ENCODE measurements at regions not wholly inside any gene's neighbourhood (a gene's known extent, or its start where the extent isn't known, plus 50 kb on each side); places are given as distances from the start of the nearest gene placed in this dataset.
"Not testable (repeated sequence)": the region's sequence is repeated elsewhere in the genome, so short reads cannot be mapped to it uniquely, and the experiment has no call there.

DNA sequence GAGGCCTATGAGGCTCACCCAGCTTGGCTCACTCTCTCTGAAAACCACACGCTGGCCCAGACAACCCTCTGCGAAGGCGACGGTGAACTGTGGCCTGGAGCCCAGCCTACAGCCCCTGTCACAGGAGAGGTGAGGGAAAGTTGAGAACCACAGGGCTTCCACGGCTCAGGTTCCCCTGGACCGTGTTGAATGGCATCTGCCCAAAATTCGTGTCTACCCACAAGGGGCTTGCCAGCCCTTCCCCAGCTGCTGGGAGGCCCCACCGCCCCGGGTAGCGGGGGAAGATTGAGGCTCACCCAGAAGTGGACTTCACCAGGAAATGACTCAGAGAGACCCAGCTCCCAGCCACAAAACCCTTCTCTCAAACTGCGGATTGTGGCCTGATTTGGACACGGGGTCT is 197.1 kb downstream of the CTTN start:
- no peak for DNase-seq

DNA sequence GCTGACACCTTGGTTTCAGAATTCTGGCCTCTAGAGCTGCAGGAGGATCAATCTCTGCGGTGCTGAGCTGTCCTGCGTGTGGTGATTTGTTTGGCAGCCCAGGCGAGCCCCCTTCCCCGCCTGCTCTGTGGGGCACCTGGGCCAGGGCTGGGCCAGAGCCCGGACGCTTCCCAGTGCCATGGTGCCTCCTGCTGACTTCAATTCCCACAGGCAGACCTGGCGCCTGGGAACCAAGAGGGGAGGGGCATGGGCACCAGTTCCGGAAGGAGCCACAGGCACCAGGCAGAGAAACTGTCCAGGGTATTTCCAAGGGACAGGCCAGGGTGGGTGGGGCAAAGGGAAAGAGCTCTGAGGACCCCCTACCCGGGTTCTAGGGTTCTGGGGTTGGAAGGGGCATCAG is 197.8 kb downstream of the CTTN start:
- no peak for DNase-seq

DNA sequence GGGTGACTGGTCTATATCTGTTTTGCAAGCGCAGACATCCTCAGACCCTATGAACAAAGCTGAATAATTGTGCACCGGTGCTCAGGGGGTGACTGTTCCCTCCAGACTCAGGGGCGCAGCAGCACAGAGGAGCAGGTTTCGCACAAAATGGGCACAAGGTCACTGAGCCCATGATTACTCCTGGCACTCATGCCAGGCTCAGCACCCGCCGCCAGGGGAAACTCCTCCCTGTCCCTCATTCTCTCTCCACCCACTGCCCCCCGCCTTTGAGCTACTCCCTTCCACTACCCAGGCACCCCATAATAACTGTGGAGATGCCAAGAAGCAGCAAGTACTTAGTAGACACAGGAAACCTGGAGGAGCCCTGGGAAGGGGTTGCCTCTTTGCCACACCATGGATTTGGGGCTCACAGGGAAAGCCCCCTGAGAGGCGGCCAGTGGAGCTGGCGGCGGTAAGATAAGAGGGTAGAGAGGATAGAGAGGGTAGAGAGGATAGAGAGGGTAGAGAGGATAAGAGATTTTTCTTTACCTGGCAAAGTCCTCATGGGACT is 198.8 kb downstream of the CTTN start:
- no peak for DNase-seq

DNA sequence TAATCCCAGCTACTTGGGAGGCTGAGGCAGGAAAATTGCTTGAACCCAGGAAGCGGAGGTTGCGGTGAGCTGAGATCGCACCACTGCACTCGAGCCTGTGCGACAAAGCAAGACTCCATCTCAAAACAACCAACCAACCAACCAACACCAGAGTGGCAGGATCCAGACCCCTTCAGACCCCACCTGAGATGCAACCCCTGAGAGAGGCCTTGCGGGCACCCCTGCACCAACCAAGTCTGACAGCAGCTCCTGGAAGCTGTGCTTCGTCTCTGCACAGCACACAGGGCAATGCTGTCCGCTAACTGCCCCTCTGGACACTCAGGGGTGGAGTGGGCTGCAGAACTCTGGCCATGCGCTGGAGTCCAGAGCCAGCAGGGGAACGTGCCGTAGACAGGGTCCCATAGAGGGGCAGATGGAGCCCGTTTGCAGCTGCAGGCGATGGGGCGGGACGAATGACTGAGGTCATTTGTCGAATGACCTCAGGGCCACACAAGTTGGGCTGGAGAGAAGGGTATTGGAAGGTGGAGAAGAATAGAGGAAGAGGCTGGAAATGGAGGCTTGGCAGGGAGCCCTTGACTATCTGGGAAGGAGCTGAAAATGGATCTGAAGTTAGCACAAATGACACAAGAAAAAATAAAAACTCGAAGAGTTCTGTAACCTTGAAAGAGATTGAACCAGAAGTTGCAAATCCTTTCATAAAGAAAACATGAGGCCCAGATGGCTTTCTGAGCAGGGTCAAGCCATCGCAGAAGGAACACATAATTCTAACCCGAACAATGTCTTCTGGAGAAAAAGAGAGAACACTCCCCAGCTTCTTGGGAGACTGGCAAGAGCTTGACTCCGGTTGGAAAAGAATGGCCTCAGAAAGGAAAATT is 199.7 kb downstream of the CTTN start:
- no peak for DNase-seq

DNA sequence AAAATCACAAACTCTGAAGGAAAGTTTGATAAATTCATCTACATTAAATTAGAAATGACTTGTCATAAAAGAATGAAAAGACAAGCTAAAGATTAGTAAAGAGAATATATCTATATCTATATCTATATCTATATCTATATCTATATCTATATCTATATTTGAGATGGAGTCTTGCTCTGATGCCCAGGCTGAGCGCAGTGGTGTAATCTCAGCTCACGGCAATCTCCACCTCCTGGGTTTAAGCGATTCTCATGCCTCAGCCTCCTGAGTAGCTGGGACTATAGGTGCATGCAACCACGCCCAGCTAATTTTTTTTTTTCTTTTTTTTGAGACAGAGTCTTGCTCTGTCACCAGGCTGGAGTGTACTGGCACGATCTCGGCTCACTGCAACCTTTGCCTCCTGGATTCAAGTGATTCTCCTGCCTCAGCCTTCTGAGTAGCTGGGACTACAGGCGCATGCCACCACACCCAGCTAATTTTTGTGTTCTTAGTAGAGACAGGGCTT is 202.6 kb downstream of the CTTN start:
- DNase-seq: not testable (repeated sequence)

DNA sequence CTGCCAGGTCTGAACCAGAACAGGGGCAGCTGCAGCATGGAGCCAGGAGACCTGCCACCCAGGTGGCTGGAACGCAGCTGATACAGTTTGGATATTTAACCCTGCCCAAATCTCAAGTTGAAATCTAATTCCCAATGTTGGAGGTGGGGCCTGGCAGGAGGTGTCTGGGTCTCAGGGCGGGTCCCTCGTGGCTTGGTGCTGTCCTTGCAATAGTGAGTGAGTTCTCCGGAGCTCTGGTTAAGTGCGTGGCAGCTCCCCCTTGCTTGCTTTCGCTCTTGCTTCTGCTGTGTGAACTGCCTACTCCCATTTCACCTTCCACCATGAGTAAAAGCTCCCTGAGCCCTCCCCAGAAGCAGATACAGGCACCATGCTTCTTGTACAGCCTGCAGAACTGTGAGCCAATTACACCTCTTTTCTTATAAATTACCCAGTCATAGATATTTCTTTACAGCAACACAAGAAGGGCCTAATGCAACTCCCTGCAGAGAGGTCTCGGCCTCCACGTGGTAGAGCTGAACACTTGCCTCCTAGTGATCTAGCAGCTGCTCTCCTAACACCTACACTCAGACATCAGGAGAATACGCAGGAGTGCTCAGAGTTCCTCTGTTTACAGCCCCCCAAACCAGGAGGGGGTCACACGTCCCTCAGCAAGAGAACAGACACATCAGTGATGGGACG is 203.7 kb downstream of the CTTN start:
- DNase-seq: no peak

DNA sequence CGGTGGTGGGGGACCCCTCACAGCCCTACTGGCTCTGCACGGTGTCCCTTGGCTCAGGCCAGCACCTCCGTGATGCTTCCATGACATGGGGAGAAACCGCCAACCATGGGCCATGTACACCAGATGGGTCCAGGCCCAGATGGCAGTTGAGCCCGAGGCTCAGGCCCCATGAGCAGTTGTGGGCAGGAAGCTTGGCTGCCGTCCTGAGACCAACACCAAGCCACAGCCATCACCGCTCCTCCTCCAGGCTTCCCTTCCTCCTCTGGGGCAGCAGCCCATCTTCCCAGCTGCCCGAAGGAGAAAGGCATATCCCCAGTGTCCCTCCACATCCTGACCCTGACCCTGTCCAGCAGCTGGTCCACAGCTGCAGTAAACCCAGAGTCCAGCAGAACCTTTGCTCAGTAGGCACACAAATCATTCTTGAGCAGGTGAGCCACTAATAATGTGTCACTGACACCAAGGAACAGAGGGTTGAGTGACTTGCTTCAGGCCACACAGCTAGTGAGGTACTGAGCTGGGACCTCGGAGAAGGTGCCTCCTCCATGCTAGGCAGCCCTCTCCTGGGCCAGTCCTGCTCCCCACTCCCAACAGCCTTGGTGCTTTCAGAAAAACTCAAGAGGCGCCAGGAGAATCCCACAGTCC is 204.9 kb downstream of the CTTN start:
- DNase-seq: no peak

GRCh38 chr11:70603756-70604211 is 205.5 kb downstream of the CTTN start:
- no peak for DNase-seq

DNA sequence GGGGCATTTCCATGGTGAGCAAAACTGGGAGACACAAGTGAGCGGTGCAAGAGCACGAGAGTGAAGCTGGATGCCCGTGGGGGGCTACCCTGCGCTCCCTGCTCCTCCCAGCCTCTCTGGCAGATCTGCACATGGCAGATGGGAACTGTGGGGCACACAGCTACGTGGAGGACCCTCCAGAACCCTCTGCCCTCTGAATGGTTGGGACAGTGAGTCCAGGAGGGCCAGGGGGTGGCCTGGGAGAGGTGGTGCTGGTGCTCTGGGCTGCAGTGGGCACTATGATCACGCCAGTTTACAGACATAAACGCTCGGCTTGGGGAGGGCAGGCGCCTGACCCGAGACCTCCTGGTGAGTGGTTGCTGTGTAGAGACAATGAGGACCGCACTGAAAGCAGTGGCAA is 205.9 kb downstream of the CTTN start:
- DNase-seq: no peak

DNA sequence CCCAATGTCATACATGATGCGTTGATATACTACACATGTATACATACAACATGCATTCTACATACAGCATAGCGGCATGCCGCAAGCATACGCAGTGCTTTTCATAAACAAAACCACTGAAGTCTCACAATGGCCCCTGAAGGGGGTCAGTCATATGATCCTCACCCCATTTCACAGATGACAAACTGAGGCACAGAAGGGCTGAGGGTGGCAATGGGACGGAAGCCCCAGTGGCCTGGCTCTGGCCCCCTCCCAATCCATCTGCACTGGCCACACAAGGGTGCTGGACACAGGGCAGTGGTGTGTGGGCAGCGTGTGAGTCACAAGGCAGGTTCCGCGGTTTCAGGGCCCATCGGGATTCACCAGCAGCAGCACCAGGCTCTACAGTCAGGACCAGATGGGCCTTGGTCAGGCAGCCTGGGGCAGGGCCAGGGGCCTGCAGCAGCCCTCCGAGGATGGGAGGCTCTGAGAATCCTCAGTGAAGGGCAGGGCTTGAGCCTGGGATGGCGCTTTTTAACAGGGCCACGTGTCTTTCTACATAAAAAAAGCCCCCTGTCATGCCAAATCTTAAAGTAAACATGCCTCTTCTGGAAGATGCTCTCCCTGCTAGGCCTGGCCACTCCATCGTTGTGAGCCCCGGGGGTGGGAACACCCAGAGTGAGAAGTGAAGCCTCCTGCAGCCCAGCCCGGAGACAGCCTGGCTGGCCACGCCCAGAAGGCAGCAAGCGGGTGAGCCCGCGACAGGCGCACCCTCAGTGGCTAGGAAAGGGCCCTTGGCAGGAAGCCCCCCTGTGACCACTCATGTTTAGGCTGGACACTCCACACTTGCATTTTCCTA is 206.5 kb downstream of the CTTN start:
- DNase-seq: no peak

DNA sequence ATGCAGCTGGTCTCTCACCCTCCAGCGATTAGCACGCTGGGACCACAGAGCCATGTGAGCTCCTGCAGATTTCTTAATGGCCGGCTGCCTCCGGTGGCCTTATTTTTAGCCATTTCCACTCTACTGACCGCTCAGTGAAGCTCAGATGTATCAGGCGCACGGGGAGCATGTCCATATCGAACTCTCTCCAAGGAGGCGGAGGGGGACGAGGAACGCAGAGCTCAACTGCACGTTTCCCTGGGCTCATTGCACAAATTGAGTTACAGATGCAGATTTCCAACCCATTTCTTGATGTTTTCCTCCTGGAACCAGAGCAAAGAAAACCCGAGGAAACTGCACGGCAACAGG is 207.1 kb downstream of the CTTN start:
- DNase-seq: no peak

DNA sequence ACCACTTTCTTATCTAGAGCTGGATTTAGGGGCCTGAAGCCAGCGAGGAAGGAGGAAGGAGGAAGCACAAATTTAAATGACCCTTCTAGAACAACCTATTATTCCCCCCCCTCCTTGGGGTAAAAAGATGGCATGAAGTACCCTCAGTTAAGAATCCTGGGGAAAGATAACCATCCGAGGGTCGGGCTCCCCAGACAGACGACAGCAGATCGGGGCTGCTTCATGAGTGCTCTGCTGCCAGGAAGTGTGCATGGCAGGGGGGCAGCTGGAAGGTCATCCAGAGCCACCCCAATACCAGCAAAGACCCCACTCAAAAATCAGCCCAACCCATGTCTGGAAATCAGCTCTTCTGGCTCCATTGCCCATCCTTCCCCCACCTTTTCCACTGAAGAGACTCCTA is 207.5 kb downstream of the CTTN start:
- DNase-seq: no peak

DNA sequence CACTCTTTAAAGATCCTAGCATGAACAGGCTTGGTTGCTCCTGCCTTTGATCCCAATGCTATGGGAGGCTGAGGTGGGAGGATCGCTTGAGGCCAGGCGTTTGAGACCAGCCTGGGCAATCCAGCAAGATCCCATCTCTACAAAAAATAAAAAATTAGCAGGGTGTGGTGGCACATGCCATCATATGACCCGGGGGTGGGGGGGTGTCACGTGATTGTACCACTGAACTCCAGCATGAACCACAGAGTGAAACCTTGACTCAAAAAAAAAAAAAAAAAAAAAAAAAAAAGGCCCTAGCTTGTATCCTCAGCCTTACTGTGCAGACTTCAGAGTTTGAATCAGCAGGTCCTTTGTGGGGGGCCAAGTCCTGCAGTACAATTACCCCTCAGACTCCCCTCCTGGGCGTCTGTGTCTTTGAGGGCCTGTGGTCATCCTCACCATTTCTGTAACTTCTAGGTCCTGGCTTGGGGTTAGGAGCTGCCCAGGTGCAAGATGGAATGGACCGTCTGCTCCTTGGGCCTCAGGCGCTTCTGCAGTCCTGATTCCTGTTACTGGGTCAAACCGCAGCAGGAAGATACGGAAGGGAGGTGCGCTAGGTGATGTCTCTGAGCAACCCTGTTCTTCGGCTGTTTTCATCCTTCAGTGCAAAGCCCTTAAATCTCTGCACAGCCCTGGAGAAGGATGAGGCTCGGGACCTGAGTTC is 208.1 kb downstream of the CTTN start:
- DNase-seq: no peak

DNA sequence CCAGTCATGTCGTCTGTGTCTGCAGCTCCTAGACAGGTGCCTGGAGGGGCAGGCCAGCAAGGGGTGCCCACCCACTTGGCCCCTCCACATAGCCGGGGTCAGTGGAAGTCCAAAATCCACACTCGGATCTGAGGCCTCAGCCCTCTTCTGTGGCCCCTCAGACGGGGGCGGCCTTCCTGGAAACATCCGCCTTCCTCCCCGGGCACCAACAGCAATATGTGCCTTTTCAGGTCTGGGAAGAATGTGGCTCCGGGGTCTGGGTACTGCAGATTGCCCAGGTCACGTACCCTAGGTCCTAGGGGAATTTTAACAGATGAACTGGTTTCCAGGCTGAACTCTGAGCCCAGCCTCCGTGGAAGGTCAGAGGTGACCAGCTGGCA is 208.6 kb downstream of the CTTN start:
- DNase-seq: no peak

- DNase-seq: no peak
Measured at GRCh38 chr11:70607561-70607960, 209.2 kb downstream of the CTTN start.

DNA sequence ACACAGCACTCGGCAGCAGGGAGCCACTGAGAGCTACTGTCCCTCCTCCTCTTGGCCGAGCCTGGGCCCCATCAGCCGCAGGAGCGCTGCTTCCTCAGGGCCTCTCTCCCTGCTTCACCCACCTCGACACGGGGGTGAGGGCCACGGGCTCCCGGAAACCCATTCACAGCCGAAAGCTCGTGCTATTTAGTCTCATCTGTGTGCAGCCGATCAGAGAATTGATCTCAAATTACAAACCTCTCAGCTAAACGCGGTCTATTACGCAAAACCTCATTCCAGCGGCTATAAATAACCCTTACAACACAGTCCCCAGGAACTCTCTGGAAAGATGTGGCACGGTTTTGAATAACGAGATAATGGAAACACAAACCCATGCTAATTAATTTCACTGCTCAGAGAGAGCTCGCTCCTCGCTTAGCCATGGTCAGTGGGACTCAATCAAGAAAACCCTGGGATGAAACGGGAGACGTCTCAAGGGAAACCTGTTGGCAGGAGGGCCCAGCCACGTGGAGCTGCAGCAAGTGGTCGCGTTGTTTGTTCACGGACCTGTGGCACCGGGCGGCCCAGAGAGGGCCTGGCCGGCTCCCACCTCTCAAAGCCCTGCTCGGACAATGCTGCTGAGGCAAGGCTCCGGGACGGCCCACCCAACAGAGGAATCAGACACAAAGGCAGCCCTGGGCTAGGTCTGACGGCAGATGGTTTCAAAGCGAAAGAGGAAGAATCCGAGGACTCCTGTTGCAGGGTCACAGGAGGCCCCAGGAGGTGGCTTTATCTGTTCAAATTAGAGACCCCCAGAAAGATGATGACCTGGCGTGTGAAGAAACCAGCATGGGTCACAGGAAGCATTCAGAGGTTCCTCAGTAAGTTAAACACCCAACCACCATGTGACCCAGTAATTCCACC is 210.5 kb downstream of the CTTN start:
- DNase-seq: no peak

GRCh38 chr11:70610566-70611565 is 212.5 kb downstream of the CTTN start:
- no peak for DNase-seq

GRCh38 chr11:70611821-70612220 is 213.5 kb downstream of the CTTN start:
- no peak for DNase-seq

DNA sequence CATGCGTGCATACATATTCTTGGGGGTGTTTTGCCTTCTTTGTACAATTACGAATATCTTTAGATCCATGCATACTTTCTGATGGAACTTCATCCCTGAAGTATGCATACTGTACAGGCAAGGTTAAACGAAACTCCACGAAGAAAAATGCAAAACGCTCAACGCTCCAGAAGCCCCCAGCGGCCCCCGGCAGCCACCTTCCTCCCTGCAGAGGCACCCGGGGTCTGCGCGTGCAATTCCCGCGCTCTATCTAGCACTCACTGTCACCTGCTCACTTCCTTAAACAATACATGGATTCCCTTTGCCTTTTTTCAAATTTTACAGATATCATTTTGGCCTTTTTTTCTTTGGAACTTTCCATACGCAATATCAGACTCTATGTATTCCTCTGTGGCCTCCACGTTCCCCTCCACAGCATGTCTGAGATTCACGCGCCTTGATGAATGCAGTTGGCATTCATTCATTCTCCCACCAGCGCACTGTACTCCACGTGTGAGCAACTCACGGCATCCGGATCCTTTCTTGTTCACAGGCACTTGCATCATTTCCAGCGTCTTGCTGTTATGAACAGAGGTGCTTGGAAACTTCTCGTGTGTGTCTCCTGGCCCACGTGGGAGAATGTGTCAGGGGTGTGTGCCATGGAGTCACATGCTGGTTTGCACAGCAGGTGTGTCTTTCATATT is 214.3 kb downstream of the CTTN start:
- DNase-seq: no peak
